Fibroblast of the aortic adventitia (primary cell): ENCODE measurements at regions not wholly inside any gene's neighbourhood (a gene's known extent, or its start where the extent isn't known, plus 50 kb on each side); places are given as distances from the start of the nearest gene placed in this dataset.

Source experiments
- DNase-seq: peaks from one replicate; pipeline ENCODE4 v3.0.0-alpha.2; 2010; ENCODE audit warnings: low read depth
- H3K4me3 ChIP-seq: 2 replicates; pipeline ENCODE4 v1.5.1; 2011; ENCODE audit warnings: low read depth, mild to moderate bottlenecking, control low read depth, low read length, moderate library complexity
- TF ChIP-seq, protein P1 (sequence below): IDR thresholded peaks from 2 replicates; pipeline ENCODE4 v1.5.1; 2011; ENCODE audit warnings: mild to moderate bottlenecking, low read length, control low read depth, inconsistent platforms; ENCODE audit not compliant: insufficient read depth

GRCh38 chr20:57821935-57822334 is 112.1 kb upstream of the PMEPA1 start:
- H3K4me3 ChIP-seq = no peak overlapping the region
- TF ChIP-seq, protein P1, sequence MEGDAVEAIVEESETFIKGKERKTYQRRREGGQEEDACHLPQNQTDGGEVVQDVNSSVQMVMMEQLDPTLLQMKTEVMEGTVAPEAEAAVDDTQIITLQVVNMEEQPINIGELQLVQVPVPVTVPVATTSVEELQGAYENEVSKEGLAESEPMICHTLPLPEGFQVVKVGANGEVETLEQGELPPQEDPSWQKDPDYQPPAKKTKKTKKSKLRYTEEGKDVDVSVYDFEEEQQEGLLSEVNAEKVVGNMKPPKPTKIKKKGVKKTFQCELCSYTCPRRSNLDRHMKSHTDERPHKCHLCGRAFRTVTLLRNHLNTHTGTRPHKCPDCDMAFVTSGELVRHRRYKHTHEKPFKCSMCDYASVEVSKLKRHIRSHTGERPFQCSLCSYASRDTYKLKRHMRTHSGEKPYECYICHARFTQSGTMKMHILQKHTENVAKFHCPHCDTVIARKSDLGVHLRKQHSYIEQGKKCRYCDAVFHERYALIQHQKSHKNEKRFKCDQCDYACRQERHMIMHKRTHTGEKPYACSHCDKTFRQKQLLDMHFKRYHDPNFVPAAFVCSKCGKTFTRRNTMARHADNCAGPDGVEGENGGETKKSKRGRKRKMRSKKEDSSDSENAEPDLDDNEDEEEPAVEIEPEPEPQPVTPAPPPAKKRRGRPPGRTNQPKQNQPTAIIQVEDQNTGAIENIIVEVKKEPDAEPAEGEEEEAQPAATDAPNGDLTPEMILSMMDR = no peak
- no peak for DNase-seq

GRCh38 chr20:57819691-57820380 is 110.0 kb upstream of the PMEPA1 start:
- H3K4me3 ChIP-seq = no peak overlapping the region
- DNase-seq = no peak
- TF ChIP-seq, protein P1 = no peak

GRCh38 chr20:57819291-57819690 is 109.5 kb upstream of the PMEPA1 start:
- DNase-seq = no peak
- H3K4me3 ChIP-seq = no peak overlapping the region
- TF ChIP-seq, protein P1 = no peak

DNA sequence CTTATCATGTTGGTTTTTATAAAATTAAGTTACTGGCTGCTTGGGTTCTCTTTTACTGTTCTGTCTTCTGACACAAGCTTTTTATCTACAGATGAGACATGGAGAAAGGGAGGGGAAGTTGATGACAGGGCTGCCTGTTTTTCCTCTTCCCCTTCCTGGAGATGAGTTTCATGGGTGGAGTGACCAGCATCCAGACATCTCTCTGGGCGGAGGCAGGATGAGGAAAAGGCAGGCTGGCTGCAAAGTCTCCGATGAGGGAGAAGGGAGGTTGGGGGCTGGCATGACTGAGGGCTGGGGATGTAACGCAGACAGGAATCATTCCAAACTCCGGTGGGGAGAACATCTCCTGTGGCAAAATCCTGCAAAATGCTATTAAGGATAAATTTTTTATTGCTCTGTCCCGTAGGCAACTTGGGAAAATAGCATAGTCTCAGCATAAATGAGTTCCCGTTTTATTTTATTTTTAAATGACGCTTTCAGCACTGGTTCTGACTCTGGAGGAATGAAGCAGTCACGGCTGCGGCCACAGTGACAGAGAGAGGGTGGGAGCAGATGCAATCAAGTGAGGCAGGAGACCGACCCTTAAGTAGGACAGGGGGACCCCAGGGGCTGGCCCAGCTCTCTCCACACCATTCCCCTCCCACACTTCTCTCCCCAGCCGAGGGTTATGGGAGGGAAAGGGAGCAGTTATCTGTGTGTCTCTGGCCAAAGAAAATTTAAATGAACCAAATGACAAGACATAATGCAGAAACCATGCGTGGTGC is 108.8 kb upstream of the PMEPA1 start:
- DNase-seq = no peak

GRCh38 chr20:57815405-57815804 is 105.6 kb upstream of the PMEPA1 start:
- H3K4me3 ChIP-seq = no peak overlapping the region
- TF ChIP-seq, protein P1 = no peak
- DNase-seq = no peak

More for the DNA sequence above, 108.8 kb upstream of the PMEPA1 start:
- no peak overlapping the region for H3K4me3 ChIP-seq
- TF ChIP-seq, protein P1 = no peak

DNA sequence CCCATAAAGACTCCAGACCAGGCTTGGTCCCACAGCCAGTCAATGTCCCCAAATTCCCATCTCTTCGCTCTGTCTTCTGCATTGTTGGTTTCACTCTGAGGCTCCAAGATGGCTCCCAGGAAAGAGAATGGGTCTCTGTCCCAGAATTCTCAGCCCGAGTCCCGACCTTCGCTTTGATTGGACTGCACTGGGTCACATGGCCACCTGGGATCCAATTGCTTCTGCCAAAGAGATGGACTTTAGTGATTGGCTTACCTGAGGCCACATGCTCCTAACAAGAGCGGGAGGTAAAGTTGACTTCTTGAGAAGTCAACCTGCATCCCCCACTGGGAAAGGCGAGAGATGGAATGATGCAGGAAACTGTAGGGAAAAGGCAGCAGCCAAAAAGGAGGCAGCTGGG is 104.7 kb upstream of the PMEPA1 start:
- DNase-seq = no peak
- TF ChIP-seq, protein P1 = no peak
- no peak overlapping the region for H3K4me3 ChIP-seq
